Stimulated activated CD4-positive, alpha-beta T cell treated with anti-CD3 and anti-CD28 coated beads, Interleukin-12 subunit alpha, Interleukin-12 subunit beta, amount 100 ng/mL, for 4 hours (primary cell): ENCODE measurements at regions not wholly inside any gene's neighbourhood (a gene's known extent, or its start where the extent isn't known, plus 50 kb on each side); places are given as distances from the start of the nearest gene placed in this dataset.

Source experiments
- DNase-seq: peaks from one replicate; pipeline ENCODE4 v3.0.0-alpha.2; 2020

DNA sequence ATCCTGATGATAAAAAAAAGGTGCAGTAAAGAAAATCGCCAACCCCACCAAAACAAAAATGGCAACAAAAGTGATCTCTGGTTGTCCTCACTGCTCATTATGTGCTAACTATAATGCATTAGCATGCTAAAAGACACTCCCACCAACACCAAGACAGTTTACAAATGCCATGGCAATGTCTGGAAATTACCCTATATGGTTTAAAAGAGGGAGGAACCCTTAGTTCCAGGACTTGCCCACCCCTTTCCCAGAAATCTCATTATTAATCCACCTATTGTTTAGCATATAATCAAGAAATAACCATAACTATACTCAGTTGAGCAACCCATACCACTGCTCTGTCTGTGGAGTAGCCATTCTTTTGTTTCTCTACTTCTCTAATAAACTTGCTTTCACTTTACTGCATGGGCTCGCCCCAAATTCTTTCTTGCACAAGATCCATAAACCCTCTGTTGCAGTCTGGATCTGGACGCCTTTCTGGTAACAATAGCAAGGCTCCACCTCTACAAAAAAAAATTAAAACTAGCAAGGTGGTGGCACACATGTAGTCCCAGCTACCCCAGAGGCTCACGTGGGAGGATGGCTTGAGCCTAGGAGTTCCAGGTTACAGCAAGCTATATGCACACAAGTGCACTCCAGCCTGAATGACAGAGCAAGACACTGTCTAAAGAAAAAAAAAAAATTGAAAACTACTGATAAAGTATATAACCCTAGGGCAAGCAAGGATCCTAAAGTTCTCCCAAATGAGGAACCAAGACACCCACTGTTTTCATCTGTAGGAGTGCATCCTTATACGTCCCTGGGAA is 278.8 kb upstream of the JARID2 start:
- no peak for DNase-seq

DNA sequence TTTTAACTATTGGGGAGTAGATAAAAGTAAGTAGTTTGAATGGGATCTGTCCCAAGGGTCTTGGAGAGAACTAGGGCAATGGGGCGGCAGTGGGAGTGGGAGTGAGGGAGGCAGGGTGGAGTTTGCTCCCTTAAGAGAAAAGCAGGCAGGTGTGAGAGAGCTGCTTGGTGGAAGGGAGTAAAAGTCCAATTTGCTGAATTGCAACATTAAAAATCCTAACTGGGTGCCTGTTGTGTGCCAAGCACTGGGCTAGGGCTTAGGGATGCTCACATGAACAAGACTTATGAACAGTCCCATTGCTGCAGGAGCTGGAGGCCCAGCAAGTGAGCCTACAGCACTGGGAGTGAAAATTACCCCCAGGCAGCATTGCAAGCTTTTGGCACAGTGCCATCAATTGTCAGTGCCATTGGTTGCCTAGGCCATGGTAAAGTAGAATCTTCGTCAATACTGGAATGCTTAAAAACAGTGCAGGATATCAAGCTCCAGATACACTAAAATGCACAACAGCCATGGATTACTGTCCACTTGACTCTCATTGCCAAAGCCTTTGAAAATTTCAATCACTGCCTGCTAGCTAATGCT is 277.7 kb upstream of the JARID2 start:
- no peak for DNase-seq

GRCh38 chr6:14969126-14969525 is 276.7 kb upstream of the JARID2 start:
- no peak for DNase-seq

- no peak for DNase-seq
Measured at GRCh38 chr6:14972379-14973067, 273.3 kb upstream of the JARID2 start.

DNA sequence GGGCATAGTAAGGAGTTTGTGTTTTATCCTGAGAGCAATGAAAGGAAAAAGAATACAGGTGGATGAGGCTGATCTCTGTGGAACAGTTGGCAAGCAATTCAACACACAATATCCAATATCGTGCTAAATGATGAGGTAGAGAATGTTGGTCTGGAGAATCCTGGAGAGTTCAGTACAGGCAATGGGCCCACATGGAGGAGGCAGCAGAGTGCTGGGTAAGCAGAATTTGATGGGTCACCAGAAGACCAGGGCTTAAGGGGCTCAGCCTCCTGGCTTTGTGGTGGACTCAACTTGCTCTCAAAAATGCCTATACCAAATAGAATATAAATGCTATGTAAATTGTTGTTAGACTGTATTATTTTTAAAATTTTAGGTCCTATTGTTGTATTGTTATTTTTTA is 271.5 kb upstream of the JARID2 start:
- no peak for DNase-seq

GRCh38 chr6:14974792-14975470 is 270.9 kb upstream of the JARID2 start:
- no peak for DNase-seq

DNA sequence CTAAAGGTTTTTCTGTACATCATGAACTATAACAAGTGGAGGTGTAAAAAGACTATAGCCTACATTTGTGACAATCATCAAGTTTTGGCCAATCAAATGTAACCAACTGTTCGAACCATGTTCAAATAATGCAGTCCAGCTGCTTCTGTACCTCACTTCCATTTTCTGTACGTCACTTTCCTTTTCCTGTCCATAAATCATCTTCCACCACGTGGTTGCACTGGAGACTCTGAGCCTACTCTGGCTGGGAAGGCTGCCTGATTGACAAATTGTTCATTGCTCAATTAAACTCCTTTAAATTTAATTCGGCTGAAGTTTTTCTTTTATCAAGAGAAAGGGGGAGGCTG is 270.4 kb upstream of the JARID2 start:
- DNase-seq: no peak

GRCh38 chr6:14977747-14978382 is 268.0 kb upstream of the JARID2 start:
- no peak for DNase-seq

DNA sequence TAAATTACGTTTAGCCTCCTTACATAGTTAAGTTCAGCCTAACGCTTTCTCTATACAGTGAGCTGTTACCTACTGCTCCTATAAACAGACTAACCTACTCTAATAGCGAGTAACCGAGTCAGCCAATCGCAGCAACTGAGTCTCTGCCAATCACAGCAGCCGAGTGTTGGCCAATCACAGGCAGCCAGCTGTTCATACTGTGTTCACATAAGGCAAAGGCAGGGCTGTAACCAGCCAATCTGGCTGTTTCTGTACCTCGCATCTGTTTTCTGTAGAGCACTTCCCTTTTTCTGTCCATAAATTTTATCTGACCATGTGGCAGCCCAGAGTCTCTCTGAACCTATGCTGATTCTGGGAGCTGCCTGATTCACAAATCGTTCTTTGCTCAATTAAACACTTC is 263.9 kb upstream of the JARID2 start:
- DNase-seq: no peak

DNA sequence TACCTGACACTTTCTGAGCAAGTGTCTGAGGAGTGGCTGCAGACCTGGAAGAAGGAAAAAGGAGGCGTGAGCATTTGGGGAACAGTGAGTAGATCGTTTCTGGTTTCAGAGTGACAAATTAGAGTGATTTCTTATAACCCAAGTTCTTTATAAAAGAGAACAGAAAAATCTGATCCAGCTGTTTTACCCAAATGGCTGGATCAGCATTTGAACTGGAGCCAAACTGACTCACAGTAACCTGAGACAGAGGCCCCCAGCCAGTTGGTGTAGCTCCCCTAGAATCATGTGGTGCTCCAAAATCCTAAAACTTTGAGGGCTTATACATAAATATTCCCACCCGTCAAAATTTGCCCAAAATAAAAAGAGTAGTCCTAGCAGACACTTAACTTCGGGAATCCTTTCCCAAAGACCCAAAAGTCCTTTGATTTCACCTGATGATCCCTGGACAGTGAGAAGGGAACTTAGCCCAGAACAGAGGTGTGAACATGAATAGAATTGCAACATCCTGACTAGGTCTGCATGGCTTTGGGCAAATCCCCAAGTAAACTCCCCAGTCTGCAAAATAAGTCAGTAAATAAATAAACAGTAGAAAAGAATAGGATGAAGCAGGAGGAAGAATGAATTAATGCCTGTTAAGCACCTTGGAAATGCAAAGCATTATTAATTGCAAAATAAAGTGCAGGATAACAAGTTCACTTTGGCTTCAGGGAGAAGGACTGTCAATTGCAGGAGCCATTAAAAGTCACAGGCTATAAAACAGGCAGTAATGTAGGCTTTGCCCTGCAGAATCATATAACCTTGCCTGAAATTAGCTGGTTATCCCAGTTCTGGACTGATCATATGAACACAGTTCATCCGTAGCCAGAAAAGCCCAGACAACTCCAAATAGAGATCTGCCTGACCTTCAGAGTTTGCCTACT is 262.0 kb upstream of the JARID2 start:
- DNase-seq: no peak

- DNase-seq: no peak
Measured at GRCh38 chr6:14984519-14984853, 261.4 kb upstream of the JARID2 start.

DNA sequence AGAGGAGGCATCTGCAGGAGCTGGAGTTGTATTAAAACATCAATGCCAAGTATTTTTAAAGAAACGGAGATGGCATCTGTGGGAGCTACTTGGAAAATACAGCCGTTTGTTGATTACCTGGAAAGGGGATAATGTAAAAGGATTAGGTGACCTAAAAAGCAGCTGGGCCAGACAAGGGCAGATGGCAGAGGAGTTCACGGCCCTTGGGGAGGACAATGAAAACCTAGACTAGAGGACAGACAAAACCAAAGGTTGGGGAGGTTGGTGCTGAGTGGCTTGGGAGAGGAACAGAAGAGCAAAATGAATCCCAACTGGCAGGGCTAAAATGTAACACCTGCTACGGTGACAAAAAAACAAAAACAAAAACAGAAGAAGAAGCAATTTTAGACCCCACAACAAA is 260.5 kb upstream of the JARID2 start:
- DNase-seq: no peak

DNA sequence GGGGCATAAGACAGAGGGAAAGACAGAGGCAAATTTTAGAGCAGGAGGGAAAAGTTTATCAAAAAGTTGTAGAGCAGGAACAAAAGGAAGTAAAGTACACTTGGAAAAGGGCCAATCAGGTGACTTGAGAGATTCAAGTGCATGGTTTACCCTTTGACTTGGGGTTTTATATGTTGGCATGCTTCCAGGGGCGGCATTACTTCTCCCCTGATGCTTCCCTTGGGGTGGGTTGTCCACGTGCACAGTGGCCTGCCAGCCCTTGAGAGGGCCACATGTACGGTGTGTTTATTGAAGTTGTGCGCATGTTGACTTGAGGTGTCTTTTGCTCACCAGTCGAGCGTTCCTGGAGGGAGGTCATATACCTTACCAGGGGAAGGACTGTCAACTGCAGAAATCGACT is 259.5 kb upstream of the JARID2 start:
- no peak for DNase-seq

- no peak for DNase-seq
Measured at GRCh38 chr6:14987490-14987889, 258.4 kb upstream of the JARID2 start.

DNA sequence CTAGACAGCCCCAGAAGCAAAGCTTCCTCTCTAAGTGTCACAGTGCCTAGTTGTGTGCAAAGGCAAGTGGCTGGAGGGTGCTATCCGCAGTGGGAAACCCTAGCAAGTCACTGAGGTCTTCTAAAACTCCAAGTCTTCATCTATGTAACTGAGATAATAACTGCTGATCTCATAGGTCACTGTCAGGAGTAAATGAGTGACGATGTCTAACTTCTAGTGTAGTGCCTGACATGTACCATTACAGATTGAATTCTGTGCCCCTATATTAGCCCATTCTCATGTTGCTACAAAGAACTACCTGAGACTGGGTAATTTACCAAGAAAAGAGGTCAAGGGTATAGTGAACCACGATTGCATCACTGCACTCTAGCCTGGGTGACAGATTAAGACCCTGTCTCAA is 253.5 kb upstream of the JARID2 start:
- no peak for DNase-seq

GRCh38 chr6:14995208-14995607 is 250.7 kb upstream of the JARID2 start:
- no peak for DNase-seq

GRCh38 chr6:14995966-14996602 is 249.8 kb upstream of the JARID2 start:
- DNase-seq: no peak

DNA sequence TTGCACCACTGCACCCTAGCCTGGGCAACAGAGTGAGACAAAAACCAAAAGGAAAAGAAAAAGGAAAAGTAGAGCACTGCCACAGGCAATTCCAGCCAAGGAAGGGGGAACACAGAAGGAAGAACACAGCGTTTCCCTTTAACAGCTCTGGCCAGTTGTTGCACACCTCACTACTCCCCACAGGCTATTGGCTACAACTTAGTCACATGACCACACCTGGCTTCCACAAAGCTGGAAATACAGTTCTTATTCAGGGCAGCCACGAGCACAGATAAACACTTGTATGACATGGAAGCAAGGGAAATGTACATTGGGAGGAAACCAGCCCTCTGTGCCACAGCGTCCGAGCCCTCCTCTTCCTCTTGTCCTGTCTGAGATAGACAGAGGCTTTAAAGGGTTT is 249.0 kb upstream of the JARID2 start:
- DNase-seq: no peak

DNA sequence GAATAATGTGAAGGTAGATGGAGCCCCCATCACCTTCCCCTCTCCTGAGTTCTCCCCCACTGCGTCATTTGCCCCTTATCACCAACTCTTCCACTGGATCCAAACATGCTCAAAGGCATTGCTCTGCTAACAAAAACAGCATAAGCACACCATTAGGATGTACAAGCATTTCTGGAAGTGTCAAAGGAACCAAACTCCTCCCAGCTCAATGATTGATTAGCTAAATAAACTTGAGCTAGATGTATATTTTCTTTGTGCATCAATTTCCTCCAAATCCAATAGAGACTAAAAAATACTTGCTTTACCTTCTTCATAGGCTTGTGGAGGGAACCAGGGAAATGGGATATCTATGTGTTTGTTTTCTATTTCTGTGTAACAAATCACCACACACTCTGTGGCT is 248.4 kb upstream of the JARID2 start:
- DNase-seq: no peak

GRCh38 chr6:14999106-14999505 is 246.8 kb upstream of the JARID2 start:
- no peak for DNase-seq

- DNase-seq: no peak
Measured at GRCh38 chr6:15001326-15001910, 244.5 kb upstream of the JARID2 start.
